ENCODE measurements at regions not wholly inside any gene's neighbourhood (a gene's known extent, or its start where the extent isn't known, plus 50 kb on each side); places are given as distances from the start of the nearest gene placed in this dataset.

DNA sequence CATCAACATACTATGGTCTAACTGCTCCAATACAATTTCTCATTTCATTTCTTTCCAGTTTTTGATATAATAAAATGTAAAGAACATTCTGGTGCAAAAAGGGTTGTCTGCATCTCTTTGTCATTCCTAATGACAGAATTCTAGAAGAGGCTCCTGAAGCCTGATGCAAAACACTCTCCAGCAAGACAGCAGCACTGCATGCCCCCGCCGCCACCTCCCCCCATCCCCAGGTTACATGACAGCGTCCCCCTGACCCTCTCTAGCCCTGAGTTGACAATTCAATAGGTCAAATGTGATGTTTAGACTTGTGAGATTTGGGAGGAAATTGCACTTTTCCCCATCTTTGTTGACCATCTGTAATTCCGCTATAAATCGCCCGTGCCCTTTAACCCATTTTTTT lies 64.6 kb upstream of the C1orf21 start:
- POLR2A ChIA-PET (ENCODE audit: unreplicated experiment), result no interaction called here

More for the DNA sequence above, 64.6 kb upstream of the C1orf21 start:
- no peaks in the 10 kb centered on the region for H3K36me3 ChIP-seq (ENCODE audit: control insufficient read depth, insufficient read depth, low read length)
- no peak overlapping the region for H2AK9ac ChIP-seq (replicated peaks; ENCODE audit: low read depth, low read length, poor library complexity)
- no peaks in the 10 kb centered on the region; the same call in 1 of the 2 replicates for H3K27me3 ChIP-seq (ENCODE audit: control insufficient read depth, insufficient read depth, low read length)
- H4K20me1 ChIP-seq (ENCODE audit: insufficient read depth, low read length), result no peaks in the 10 kb centered on the region
- in situ Hi-C loops (cut with MboI; ENCODE audit: low sequenced_read_pairs) (no loop called here), intact Hi-C loops (cut with micrococcal nuclease) (no loop called here), dilution Hi-C loops (cut with HindIII; ENCODE audit: low sequenced_read_pairs, unreplicated experiment) (no loop called here)
- H2AFZ ChIP-seq (replicated peaks; ENCODE audit: low read length, poor library complexity), result no peak overlapping the region
- no peak overlapping the region for H3K4me3 ChIP-seq (ENCODE audit: insufficient read depth, low read depth, low read length)
- no peaks in the 10 kb centered on the region for H3K79me1 ChIP-seq (ENCODE audit: low read depth in 1 of 2, low read length in 2 of 2)
- H3K4me2 ChIP-seq (ENCODE audit: low read depth, low read length), result no peak overlapping the region
- TF ChIP-seq CEBPB (IDR thresholded peaks at IDR 0.05; ENCODE audit: low read depth, low read length), result no peak
- no peak overlapping the region for H3K4ac ChIP-seq (ENCODE audit: low read depth, low read length)
- WGBS, 2 experiments (ENCODE audit: extremely low coverage in 2 of 2, insufficient read length in 1 of 2), result no CpG with 5 or more reads among the region's 6 CpGs
- ATAC-seq (ENCODE audit: low read depth) (no peak), DNase-seq (no peak)
- no peak overlapping the region for H4K5ac ChIP-seq (ENCODE audit: low read depth, low read length)
- CTCF ChIA-PET, result no interaction called here
- H3K14ac ChIP-seq (replicated peaks; ENCODE audit: low read depth, low read length), result no peak overlapping the region
- H3K4me1 ChIP-seq (ENCODE audit: control insufficient read depth, insufficient read depth, low read length), result no peaks in the 10 kb centered on the region
- H2AK5ac ChIP-seq (ENCODE audit: low read depth, low read length), result no peak overlapping the region
- H3K9me1 ChIP-seq (ENCODE audit: insufficient read depth, low read length), result no peaks in the 10 kb centered on the region
- no peak overlapping the region for H3K23ac ChIP-seq (ENCODE audit: low read depth, low read length)
- H2BK15ac ChIP-seq (ENCODE audit: low read depth, low read length), result no peak overlapping the region
- H4K8ac ChIP-seq (ENCODE audit: low read depth in 2 of 2, low read length in 2 of 2), result no peak overlapping the region
- H3K9ac ChIP-seq (ENCODE audit: low read depth, low read length), result no peak overlapping the region
- no peak overlapping the region for H2BK20ac ChIP-seq (ENCODE audit: low read depth, low read length)
- H4K91ac ChIP-seq (ENCODE audit: insufficient read depth, low read depth, low read length), result no peak overlapping the region
- no peak overlapping the region for H3K56ac ChIP-seq (ENCODE audit: extremely low read depth, insufficient read depth, low read length)
- H3K18ac ChIP-seq (ENCODE audit: low read depth, low read length), result no peak overlapping the region
- no peaks in the 10 kb centered on the region for H3K9me3 ChIP-seq (ENCODE audit: control insufficient read depth, insufficient read depth, low read length)
- no peak overlapping the region for H2BK5ac ChIP-seq (ENCODE audit: low read depth, low read length, poor library complexity, severe bottlenecking)
- no peak overlapping the region for H3K27ac ChIP-seq (ENCODE audit: insufficient read depth, low read length)
- no peak overlapping the region for H2BK120ac ChIP-seq (ENCODE audit: low read depth, low read length)
- no TSS peak for BruUV-seq (replicated peaks)
